ENCODE measurements at regions not wholly inside any gene's neighbourhood (a gene's known extent, or its start where the extent isn't known, plus 50 kb on each side); places are given as distances from the start of the nearest gene placed in this dataset.

DNA sequence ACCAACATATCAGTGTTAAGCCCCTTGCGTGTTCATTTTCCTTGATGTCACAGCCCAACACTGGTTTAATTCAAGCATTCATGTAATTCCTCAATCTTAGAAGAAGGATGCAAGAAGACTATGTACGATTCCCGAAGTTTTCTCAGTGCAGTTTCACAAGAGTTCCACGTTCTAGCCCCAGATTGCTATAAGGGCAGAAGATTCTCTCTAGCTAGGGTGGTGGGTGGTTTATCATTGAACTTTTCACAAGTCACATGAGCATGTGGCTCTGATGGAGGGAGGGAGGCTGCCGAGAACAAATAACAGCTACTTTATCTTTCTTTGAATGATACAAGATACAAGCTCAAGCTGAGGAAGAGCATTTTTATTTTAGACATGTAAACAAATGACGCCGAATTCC is 71.9 kb upstream of the NHSL1 start (continued):
- TF ChIP-seq RXRB (CRISPR knock-in tag; IDR thresholded peaks at IDR 0.05; ENCODE audit: borderline replicate concordance), result 0 out of 2 replicates have a peak, but pooled peaks have one; percentile 13
- peak; percentile 22; the same call in 1 of the 2 replicates for TF ChIP-seq RARA (CRISPR knock-in tag; IDR thresholded peaks at IDR 0.05)
- TF ChIP-seq ZNF30 (CRISPR knock-in tag; IDR thresholded peaks at IDR 0.05), result no peak
- TF ChIP-seq, protein P1, sequence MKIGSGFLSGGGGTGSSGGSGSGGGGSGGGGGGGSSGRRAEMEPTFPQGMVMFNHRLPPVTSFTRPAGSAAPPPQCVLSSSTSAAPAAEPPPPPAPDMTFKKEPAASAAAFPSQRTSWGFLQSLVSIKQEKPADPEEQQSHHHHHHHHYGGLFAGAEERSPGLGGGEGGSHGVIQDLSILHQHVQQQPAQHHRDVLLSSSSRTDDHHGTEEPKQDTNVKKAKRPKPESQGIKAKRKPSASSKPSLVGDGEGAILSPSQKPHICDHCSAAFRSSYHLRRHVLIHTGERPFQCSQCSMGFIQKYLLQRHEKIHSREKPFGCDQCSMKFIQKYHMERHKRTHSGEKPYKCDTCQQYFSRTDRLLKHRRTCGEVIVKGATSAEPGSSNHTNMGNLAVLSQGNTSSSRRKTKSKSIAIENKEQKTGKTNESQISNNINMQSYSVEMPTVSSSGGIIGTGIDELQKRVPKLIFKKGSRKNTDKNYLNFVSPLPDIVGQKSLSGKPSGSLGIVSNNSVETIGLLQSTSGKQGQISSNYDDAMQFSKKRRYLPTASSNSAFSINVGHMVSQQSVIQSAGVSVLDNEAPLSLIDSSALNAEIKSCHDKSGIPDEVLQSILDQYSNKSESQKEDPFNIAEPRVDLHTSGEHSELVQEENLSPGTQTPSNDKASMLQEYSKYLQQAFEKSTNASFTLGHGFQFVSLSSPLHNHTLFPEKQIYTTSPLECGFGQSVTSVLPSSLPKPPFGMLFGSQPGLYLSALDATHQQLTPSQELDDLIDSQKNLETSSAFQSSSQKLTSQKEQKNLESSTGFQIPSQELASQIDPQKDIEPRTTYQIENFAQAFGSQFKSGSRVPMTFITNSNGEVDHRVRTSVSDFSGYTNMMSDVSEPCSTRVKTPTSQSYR (CRISPR knock-in tag; IDR thresholded peaks at IDR 0.05; ENCODE audit: borderline replicate concordance), result no peak
- TF ChIP-seq, protein P2, sequence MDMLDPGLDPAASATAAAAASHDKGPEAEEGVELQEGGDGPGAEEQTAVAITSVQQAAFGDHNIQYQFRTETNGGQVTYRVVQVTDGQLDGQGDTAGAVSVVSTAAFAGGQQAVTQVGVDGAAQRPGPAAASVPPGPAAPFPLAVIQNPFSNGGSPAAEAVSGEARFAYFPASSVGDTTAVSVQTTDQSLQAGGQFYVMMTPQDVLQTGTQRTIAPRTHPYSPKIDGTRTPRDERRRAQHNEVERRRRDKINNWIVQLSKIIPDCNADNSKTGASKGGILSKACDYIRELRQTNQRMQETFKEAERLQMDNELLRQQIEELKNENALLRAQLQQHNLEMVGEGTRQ (IDR thresholded peaks at IDR 0.05; ENCODE audit: low read depth, low read length), result no peak
- TF ChIP-seq, protein P2 (CRISPR knock-in tag; IDR thresholded peaks at IDR 0.05; ENCODE audit: borderline replicate concordance), result 0 out of 2 replicates have a peak, but pooled peaks have one; percentile 24
- 0 out of 2 replicates have a peak, but pooled peaks have one; percentile 17 for TF ChIP-seq ZNF766 (CRISPR knock-in tag; IDR thresholded peaks at IDR 0.05; ENCODE audit: borderline replicate concordance)
- no peak for TF ChIP-seq ZNF207 (IDR thresholded peaks at IDR 0.05; ENCODE audit: borderline replicate concordance)
- TF ChIP-seq, protein P3, sequence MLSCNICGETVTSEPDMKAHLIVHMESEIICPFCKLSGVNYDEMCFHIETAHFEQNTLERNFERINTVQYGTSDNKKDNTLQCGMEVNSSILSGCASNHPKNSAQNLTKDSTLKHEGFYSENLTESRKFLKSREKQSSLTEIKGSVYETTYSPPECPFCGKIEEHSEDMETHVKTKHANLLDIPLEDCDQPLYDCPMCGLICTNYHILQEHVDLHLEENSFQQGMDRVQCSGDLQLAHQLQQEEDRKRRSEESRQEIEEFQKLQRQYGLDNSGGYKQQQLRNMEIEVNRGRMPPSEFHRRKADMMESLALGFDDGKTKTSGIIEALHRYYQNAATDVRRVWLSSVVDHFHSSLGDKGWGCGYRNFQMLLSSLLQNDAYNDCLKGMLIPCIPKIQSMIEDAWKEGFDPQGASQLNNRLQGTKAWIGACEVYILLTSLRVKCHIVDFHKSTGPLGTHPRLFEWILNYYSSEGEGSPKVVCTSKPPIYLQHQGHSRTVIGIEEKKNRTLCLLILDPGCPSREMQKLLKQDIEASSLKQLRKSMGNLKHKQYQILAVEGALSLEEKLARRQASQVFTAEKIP (CRISPR knock-in tag; IDR thresholded peaks at IDR 0.05; ENCODE audit: borderline replicate concordance), result no peak
- TF ChIP-seq FOXJ3 (CRISPR knock-in tag; IDR thresholded peaks at IDR 0.05; ENCODE audit: borderline replicate concordance), result no peak
- no peak for TF ChIP-seq ZFP36L1 (CRISPR knock-in tag; IDR thresholded peaks at IDR 0.05)
- no peak for TF ChIP-seq NFKBIZ (CRISPR knock-in tag; IDR thresholded peaks at IDR 0.05)
- TF ChIP-seq, protein P4, sequence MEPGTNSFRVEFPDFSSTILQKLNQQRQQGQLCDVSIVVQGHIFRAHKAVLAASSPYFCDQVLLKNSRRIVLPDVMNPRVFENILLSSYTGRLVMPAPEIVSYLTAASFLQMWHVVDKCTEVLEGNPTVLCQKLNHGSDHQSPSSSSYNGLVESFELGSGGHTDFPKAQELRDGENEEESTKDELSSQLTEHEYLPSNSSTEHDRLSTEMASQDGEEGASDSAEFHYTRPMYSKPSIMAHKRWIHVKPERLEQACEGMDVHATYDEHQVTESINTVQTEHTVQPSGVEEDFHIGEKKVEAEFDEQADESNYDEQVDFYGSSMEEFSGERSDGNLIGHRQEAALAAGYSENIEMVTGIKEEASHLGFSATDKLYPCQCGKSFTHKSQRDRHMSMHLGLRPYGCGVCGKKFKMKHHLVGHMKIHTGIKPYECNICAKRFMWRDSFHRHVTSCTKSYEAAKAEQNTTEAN (CRISPR knock-in tag; conservative IDR thresholded peaks at IDR 0.05), result no peak
- no peak for TF ChIP-seq CCDC6 (CRISPR knock-in tag; IDR thresholded peaks at IDR 0.05)
- TF ChIP-seq SIX4 (CRISPR knock-in tag; IDR thresholded peaks at IDR 0.05), result no peak
- TF ChIP-seq MED13 (CRISPR knock-in tag; IDR thresholded peaks at IDR 0.05), result peak; percentile 4; the same call in 1 of the 2 replicates
- TF ChIP-seq ZNF850 (CRISPR knock-in tag; conservative IDR thresholded peaks at IDR 0.05), result no peak
- TF ChIP-seq, protein P5, sequence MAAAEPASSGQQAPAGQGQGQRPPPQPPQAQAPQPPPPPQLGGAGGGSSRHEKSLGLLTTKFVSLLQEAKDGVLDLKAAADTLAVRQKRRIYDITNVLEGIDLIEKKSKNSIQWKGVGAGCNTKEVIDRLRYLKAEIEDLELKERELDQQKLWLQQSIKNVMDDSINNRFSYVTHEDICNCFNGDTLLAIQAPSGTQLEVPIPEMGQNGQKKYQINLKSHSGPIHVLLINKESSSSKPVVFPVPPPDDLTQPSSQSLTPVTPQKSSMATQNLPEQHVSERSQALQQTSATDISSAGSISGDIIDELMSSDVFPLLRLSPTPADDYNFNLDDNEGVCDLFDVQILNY (CRISPR knock-in tag; conservative IDR thresholded peaks at IDR 0.05), result no peak
- TF ChIP-seq, protein P6, sequence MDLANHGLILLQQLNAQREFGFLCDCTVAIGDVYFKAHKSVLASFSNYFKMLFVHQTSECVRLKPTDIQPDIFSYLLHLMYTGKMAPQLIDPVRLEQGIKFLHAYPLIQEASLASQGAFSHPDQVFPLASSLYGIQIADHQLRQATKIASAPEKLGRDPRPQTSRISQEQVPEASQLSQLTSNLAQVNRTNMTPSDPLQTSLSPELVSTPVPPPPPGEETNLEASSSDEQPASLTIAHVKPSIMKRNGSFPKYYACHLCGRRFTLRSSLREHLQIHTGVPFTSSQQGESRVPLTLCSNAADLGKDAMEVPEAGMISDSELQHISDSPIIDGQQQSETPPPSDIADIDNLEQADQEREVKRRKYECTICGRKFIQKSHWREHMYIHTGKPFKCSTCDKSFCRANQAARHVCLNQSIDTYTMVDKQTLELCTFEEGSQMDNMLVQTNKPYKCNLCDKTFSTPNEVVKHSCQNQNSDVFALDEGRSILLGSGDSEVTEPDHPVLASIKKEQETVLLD (CRISPR knock-in tag; IDR thresholded peaks at IDR 0.05; ENCODE audit: low read depth), result no peak
- TF ChIP-seq MTA1 (CRISPR knock-in tag; IDR thresholded peaks at IDR 0.05; ENCODE audit: borderline replicate concordance), result no peak
- no peak for TF ChIP-seq ZNF567 (CRISPR knock-in tag; IDR thresholded peaks at IDR 0.05; ENCODE audit: borderline replicate concordance)
